GM19438 (cell line): ENCODE measurements at regions not wholly inside any gene's neighbourhood (a gene's known extent, or its start where the extent isn't known, plus 50 kb on each side); places are given as distances from the start of the nearest gene placed in this dataset.
"Not testable (repeated sequence)": the region's sequence is repeated elsewhere in the genome, so short reads cannot be mapped to it uniquely, and the experiment has no call there.

Experiments
- ATAC-seq: cut with Tn5 transposase; IDR thresholded peaks from one replicate; pipeline ENCODE4 v1.9.1; 2021; ENCODE audit warnings: low read depth; ENCODE audit not compliant: unreplicated experiment

- no peak for ATAC-seq
These were observed 513.4 kb upstream of the NETO1 start for GRCh38 chr18:73381016-73381698.

- no peak for ATAC-seq
These were observed 498.9 kb upstream of the NETO1 start for GRCh38 chr18:73366713-73367112.

GRCh38 chr18:73365018-73365417, 497.2 kb upstream of the NETO1 start:
- no peak for ATAC-seq

- ATAC-seq: no peak
These were observed 487.3 kb upstream of the NETO1 start for GRCh38 chr18:73355121-73355520.

GRCh38 chr18:73352546-73352945, 484.8 kb upstream of the NETO1 start:
- no peak for ATAC-seq

GRCh38 chr18:73340135-73340977, 472.6 kb upstream of the NETO1 start:
- no peak for ATAC-seq

GRCh38 chr18:73331212-73331772, 463.5 kb upstream of the NETO1 start:
- ATAC-seq: no peak

- ATAC-seq: not testable (repeated sequence)
These were observed 462.3 kb upstream of the NETO1 start for GRCh38 chr18:73330106-73330505.

GRCh38 chr18:73324187-73324831, 456.5 kb upstream of the NETO1 start:
- ATAC-seq: not testable (repeated sequence)

GRCh38 chr18:73318739-73319479, 451.1 kb upstream of the NETO1 start:
- ATAC-seq: no peak

GRCh38 chr18:73316513-73316912, 448.7 kb upstream of the NETO1 start:
- no peak for ATAC-seq

- ATAC-seq: no peak
These were observed 447.6 kb upstream of the NETO1 start for GRCh38 chr18:73315381-73315780.

- ATAC-seq: no peak
These were observed 445.7 kb upstream of the NETO1 start for GRCh38 chr18:73313476-73313875.

- no peak for ATAC-seq
These were observed 428.9 kb upstream of the NETO1 start for GRCh38 chr18:73296686-73297085.

GRCh38 chr18:73292156-73292555, 424.4 kb upstream of the NETO1 start:
- no peak for ATAC-seq

- no peak for ATAC-seq
These were observed 421.0 kb upstream of the NETO1 start for GRCh38 chr18:73288813-73289212.

- no peak for ATAC-seq
These were observed 418.8 kb upstream of the NETO1 start for GRCh38 chr18:73286584-73286983.

GRCh38 chr18:73283788-73284187, 416.0 kb upstream of the NETO1 start:
- ATAC-seq: no peak

- no peak for ATAC-seq
These were observed 415.2 kb upstream of the NETO1 start for GRCh38 chr18:73283032-73283431.

- no peak for ATAC-seq
These were observed 411.7 kb upstream of the NETO1 start for GRCh38 chr18:73279498-73279897.
